ENCODE measurements at regions not wholly inside any gene's neighbourhood (a gene's known extent, or its start where the extent isn't known, plus 50 kb on each side); places are given as distances from the start of the nearest gene placed in this dataset.

DNA sequence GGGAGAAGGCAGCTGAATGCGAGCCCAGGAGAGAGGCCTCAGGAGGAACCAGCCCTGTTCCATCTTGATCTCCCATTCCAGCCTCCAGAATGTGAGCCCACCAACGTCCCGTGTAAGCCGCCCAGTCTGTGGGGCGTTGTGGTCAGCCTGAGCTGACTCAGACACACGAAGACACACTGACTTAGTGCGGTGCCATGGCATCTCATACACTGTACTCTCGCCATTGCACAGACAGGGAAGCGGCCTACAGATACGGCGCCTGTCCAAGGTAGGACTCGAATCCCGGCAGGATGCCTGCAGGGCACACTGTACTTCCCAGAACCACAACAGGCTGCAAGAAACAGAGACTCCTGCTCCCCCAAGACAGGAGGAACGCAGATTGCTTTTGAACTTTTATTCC lies 179.6 kb downstream of the CTTN start:
- no peak overlapping the region for H3K4me3 ChIP-seq (ENCODE audit: low read depth, low read length, poor library complexity, severe bottlenecking)
- intact Hi-C loops (cut with micrococcal nuclease; ENCODE audit: unreplicated experiment), result no loop called here
- POLR2A ChIA-PET (ENCODE audit: low non-redundant PET), result no interaction called here
- no peaks in the 10 kb centered on the region for H3K27me3 ChIP-seq (replicated peaks; ENCODE audit: insufficient read depth, low read depth, low read length, poor library complexity)
- TF ChIP-seq EZH2 (IDR thresholded peaks at IDR 0.05; ENCODE audit: borderline replicate concordance, low read depth, low read length, poor library complexity, severe bottlenecking), result no peak
- no peak overlapping the region for H3K27ac ChIP-seq (ENCODE audit: low read depth, low read length, poor library complexity, severe bottlenecking)
- H3K9me3 ChIP-seq (ENCODE audit: low read depth, low read length, poor library complexity, severe bottlenecking), result no peaks in the 10 kb centered on the region
- DNase-seq (ENCODE audit: low spot score), result no peak
- BruUV-seq (replicated peaks), result no TSS peak
- H3K4me1 ChIP-seq (ENCODE audit: insufficient read depth, low read length, poor library complexity, severe bottlenecking), result no peaks in the 10 kb centered on the region
- CTCF ChIA-PET, result no interaction called here
- H3K36me3 ChIP-seq (ENCODE audit: insufficient read depth, low read length, poor library complexity, severe bottlenecking), result no peaks in the 10 kb centered on the region

DNA sequence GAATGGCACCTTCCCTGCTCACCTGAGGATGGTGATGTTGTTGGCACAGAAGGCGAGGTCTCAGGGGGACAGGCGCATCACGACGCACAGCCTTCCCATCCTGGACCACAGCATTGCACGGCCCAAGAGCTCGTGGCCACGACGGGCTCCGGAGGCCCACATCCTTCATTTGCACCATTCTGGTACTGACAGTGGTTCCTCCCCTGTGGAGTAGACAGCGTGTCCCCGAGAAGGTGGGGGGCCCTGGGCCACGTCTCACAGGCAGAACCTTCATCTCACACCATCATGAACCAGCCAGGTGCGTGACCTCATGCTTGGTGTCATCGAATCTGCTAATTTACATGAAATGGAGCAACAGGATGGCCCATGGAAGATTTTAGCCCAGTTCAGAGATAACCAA lies 180.0 kb downstream of the CTTN start:
- Histone ChIP-seq H3K9me3 (ENCODE audit: low read depth, low read length, poor library complexity, severe bottlenecking) (no peaks in the 10 kb centered on the region), H3K27ac (ENCODE audit: low read depth, low read length, poor library complexity, severe bottlenecking) (no peak overlapping the region), H3K4me3 (ENCODE audit: low read depth, low read length, poor library complexity, severe bottlenecking) (no peak overlapping the region), H3K36me3 (ENCODE audit: insufficient read depth, low read length, poor library complexity, severe bottlenecking) (no peaks in the 10 kb centered on the region), H3K4me1 (ENCODE audit: insufficient read depth, low read length, poor library complexity, severe bottlenecking) (no peaks in the 10 kb centered on the region), H3K27me3 (replicated peaks; ENCODE audit: insufficient read depth, low read depth, low read length, poor library complexity) (no peaks in the 10 kb centered on the region)
- ChIA-PET POLR2A (ENCODE audit: low non-redundant PET) (no interaction called here), CTCF (no interaction called here)
- no peak for DNase-seq (ENCODE audit: low spot score)
- intact Hi-C loops (cut with micrococcal nuclease; ENCODE audit: unreplicated experiment), result no loop called here
- BruUV-seq (replicated peaks), result no TSS peak
- TF ChIP-seq CTCF (conservative IDR thresholded peaks at IDR 0.05; ENCODE audit: low read depth, low read length), result no peak
- no peak for TF ChIP-seq EZH2 (IDR thresholded peaks at IDR 0.05; ENCODE audit: borderline replicate concordance, low read depth, low read length, poor library complexity, severe bottlenecking)

DNA sequence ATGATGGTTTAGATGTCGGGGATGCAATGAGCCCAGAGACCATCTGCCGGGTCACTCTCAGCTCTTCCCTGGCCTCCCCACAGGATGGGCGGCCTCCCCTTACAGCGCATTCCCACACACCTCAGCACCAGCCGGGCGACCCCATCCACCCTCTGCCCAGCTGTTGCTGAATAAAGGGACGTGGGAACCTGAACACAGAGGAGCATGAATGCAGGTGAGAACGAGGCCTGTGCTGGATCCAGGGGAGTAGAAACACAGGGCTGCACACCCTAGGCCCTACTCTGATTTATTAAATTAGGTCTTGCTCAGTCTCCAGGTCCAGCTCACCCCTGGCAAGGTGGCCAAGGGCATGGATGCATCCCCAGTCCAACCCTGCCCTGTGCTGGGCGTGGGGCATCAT lies 180.5 kb downstream of the CTTN start:
- H3K4me1 ChIP-seq (ENCODE audit: insufficient read depth, low read length, poor library complexity, severe bottlenecking), result no peaks in the 10 kb centered on the region
- ChIA-PET POLR2A (ENCODE audit: low non-redundant PET) (no interaction called here), CTCF (no interaction called here)
- H3K36me3 ChIP-seq (ENCODE audit: insufficient read depth, low read length, poor library complexity, severe bottlenecking), result no peaks in the 10 kb centered on the region
- no peak for DNase-seq (ENCODE audit: low spot score)
- no peak overlapping the region for H3K27ac ChIP-seq (ENCODE audit: low read depth, low read length, poor library complexity, severe bottlenecking)
- no TSS peak for BruUV-seq (replicated peaks)
- TF ChIP-seq CTCF (conservative IDR thresholded peaks at IDR 0.05; ENCODE audit: low read depth, low read length) (no peak), EZH2 (IDR thresholded peaks at IDR 0.05; ENCODE audit: borderline replicate concordance, low read depth, low read length, poor library complexity, severe bottlenecking) (no peak)
- intact Hi-C loops (cut with micrococcal nuclease; ENCODE audit: unreplicated experiment), result no loop called here
- no peak overlapping the region for H3K4me3 ChIP-seq (ENCODE audit: low read depth, low read length, poor library complexity, severe bottlenecking)
- no peaks in the 10 kb centered on the region for H3K27me3 ChIP-seq (replicated peaks; ENCODE audit: insufficient read depth, low read depth, low read length, poor library complexity)
- H3K9me3 ChIP-seq (ENCODE audit: low read depth, low read length, poor library complexity, severe bottlenecking), result no peaks in the 10 kb centered on the region

DNA sequence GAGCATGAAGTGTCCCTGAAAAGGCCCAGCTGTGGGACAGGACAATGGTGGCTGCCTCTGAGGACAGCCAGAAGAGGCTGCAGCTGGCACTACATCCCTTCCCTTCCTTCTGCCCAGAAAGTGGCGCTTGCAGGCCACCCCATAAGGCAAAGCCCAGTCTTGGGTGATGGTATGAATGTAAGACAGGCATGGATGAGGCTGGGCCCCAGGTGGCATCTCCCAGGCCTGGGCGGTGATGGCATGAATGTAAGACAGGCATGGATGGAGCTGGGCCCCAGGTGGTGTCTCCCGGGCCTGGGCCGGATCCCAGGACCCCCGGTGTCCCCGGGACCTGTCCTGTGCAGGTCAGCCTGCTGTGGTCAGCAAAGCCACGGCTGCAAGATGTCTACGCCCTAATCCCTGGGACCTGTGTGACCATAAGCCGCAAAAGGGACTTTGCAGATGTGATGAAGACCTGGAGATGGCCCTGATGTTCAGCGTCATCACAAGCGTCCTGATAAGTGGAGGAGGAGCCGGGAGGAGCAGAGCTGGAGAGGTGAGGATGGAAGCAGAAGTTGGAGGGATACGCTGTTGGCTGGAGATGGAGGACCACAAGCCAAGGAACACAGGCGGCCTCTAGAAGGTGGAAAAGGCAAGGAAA lies 181.1 kb downstream of the CTTN start:
- H3K9me3 ChIP-seq (ENCODE audit: low read depth, low read length, poor library complexity, severe bottlenecking), result no peaks in the 10 kb centered on the region
- intact Hi-C loops (cut with micrococcal nuclease; ENCODE audit: unreplicated experiment), result no loop called here
- DNase-seq (ENCODE audit: low spot score), result no peak
- no peak overlapping the region for H3K4me3 ChIP-seq (ENCODE audit: low read depth, low read length, poor library complexity, severe bottlenecking)
- no peaks in the 10 kb centered on the region for H3K4me1 ChIP-seq (ENCODE audit: insufficient read depth, low read length, poor library complexity, severe bottlenecking)
- BruUV-seq (replicated peaks), result no TSS peak
- POLR2A ChIA-PET (ENCODE audit: low non-redundant PET), result no interaction called here
- TF ChIP-seq CTCF (conservative IDR thresholded peaks at IDR 0.05; ENCODE audit: low read depth, low read length), result no peak
- no peak for TF ChIP-seq EZH2 (IDR thresholded peaks at IDR 0.05; ENCODE audit: borderline replicate concordance, low read depth, low read length, poor library complexity, severe bottlenecking)
- H3K36me3 ChIP-seq (ENCODE audit: insufficient read depth, low read length, poor library complexity, severe bottlenecking), result no peaks in the 10 kb centered on the region
- no peaks in the 10 kb centered on the region for H3K27me3 ChIP-seq (replicated peaks; ENCODE audit: insufficient read depth, low read depth, low read length, poor library complexity)
- no peak overlapping the region for H3K27ac ChIP-seq (ENCODE audit: low read depth, low read length, poor library complexity, severe bottlenecking)
- CTCF ChIA-PET, result no interaction called here

Data from A673 (cell line).